ENCODE measurements at regions not wholly inside any gene's neighbourhood (a gene's known extent, or its start where the extent isn't known, plus 50 kb on each side); places are given as distances from the start of the nearest gene placed in this dataset.
A peak's percentile ranks its signal among the peaks of the same experiment; 100 is the strongest.

DNA sequence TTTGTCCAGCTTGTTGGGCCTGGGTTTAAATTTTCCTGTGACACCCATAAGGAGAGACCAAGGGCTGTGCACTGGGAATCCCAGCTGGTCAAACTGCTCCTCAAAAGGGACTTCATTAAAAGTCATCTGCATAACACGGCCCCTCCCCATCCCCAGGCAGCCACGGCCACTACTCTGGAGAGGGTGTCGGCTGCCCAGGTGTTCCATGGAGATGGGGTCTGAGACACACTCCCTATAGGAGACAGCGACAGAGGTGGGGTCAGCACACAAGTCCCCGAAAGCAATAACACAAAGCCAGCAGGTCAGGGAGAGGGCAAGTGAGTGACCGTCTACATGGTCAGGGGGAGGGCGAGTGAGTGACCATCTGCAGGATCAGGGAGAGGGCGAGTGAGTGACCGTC lies 75.6 kb upstream of the BCL11B start:
- no peak for FAIRE-seq
- TF ChIP-seq, protein P1, sequence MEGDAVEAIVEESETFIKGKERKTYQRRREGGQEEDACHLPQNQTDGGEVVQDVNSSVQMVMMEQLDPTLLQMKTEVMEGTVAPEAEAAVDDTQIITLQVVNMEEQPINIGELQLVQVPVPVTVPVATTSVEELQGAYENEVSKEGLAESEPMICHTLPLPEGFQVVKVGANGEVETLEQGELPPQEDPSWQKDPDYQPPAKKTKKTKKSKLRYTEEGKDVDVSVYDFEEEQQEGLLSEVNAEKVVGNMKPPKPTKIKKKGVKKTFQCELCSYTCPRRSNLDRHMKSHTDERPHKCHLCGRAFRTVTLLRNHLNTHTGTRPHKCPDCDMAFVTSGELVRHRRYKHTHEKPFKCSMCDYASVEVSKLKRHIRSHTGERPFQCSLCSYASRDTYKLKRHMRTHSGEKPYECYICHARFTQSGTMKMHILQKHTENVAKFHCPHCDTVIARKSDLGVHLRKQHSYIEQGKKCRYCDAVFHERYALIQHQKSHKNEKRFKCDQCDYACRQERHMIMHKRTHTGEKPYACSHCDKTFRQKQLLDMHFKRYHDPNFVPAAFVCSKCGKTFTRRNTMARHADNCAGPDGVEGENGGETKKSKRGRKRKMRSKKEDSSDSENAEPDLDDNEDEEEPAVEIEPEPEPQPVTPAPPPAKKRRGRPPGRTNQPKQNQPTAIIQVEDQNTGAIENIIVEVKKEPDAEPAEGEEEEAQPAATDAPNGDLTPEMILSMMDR (IDR thresholded peaks at IDR 0.05; ENCODE audit: insufficient read depth, low read length, severe bottlenecking): no peak
- DNase-seq (ENCODE audit: low read depth): no peak
- Histone ChIP-seq H3K36me3 (ENCODE audit: control insufficient read depth, insufficient read depth, low read length) (no peaks in the 10 kb centered on the region), H3K4me3 (ENCODE audit: low read depth, low read length) (no peak overlapping the region), H3K27me3 (ENCODE audit: control insufficient read depth, insufficient read depth, low read length) (peaks cover 2% of the 10 kb centered on the region)

DNA sequence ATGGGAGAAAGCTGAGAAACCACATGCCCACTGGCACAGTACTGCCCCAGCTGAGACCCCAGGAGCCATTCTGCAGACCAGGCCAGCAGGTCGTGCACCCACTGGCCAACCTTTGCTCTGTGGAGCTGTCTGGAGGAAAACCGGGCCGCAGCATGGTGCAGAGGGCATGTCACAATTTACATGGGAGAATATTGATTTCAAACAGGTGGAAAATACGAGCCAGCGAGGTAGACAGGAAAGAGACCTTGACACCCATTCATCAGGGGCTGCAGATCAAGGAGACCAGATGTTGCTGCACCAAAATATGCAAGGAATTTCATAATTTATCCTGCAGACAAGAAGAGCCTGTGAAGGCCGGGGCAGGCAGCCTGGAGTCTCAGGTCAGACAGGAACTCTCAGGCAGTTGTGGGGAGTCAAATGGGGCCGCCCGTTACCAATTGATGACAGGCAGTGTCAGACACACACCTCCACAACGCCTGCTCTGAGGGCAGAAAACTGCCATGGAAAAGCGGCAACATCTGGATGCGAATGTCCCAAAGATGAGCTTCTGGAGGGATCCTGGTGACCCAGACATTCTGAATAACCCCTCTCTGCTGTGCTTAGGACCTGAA lies 74.6 kb upstream of the BCL11B start:
- TF ChIP-seq, protein P1 (IDR thresholded peaks at IDR 0.05; ENCODE audit: insufficient read depth, low read length, severe bottlenecking): no peak
- Histone ChIP-seq H3K27me3 (ENCODE audit: control insufficient read depth, insufficient read depth, low read length) (peaks cover 3% of the 10 kb centered on the region), H3K4me3 (ENCODE audit: low read depth, low read length) (no peak overlapping the region), H3K36me3 (ENCODE audit: control insufficient read depth, insufficient read depth, low read length) (no peaks in the 10 kb centered on the region)
- DNase-seq (ENCODE audit: low read depth) (no peak), FAIRE-seq (no peak)

DNA sequence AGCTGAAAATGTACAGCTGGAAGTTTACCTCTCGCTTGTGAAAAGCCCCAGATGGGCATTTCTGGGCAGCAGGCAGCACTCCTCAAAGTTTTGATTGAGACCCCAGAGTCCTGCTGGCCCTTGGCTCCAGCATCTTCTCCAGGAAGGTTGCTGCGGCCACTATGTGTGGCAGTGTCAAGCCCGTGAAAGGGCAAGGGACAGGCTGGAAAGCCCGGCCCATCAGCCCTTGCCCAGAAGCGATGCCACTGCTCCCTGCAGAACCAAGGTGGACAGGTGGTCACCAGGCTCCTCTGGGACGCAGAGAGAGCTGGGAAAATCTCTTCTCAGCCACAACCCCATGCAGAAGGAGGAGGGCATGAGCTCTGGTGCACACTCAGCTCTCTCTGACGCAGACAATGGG lies 73.5 kb upstream of the BCL11B start:
- Histone ChIP-seq H3K27me3 (ENCODE audit: control insufficient read depth, insufficient read depth, low read length) (peaks cover 4% of the 10 kb centered on the region), H3K36me3 (ENCODE audit: control insufficient read depth, insufficient read depth, low read length) (no peaks in the 10 kb centered on the region), H3K4me3 (ENCODE audit: low read depth, low read length) (no peak overlapping the region)
- TF ChIP-seq, protein P1 (IDR thresholded peaks at IDR 0.05; ENCODE audit: insufficient read depth, low read length, severe bottlenecking): no peak
- FAIRE-seq (no peak), DNase-seq (ENCODE audit: low read depth) (no peak)

DNA sequence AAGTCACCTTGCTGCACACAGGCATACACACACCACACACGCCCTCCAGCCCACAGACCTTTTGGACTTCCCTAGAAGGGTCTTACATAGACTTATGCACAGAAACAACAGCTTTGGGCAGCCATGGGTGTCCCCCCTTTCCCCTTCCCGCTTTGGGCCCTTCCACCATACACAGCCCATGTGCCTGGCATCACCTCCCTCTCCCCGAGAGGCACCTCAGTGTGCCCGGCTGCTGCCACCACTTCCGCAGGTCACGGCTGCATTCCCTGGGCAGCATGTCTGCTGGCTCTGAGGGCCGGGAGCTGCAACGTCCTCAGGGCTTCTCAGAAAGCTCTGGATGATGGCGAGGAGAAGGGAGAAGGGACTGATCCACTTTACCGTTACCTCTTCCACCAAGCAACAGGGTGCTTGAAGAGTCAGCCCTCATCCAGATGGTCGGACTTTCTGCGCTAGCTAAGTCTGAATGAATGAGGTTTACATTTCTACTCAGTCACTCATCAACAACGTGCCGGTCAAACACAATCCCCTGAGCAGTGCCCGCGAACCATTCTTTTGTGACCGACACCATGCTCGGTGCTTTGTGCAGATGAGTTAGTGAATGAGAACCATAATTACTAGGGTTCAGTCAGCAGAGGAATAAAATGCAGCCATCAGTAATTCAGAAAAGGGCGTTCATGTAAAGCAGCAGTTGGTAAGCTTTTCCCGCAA lies 72.2 kb upstream of the BCL11B start:
- TF ChIP-seq, protein P1 (IDR thresholded peaks at IDR 0.05; ENCODE audit: insufficient read depth, low read length, severe bottlenecking): no peak
- Histone ChIP-seq H3K36me3 (ENCODE audit: control insufficient read depth, insufficient read depth, low read length) (no peaks in the 10 kb centered on the region), H3K4me3 (ENCODE audit: low read depth, low read length) (no peak overlapping the region), H3K27me3 (ENCODE audit: control insufficient read depth, insufficient read depth, low read length) (peaks cover 4% of the 10 kb centered on the region)
- DNase-seq (ENCODE audit: low read depth) (no peak), FAIRE-seq (peak; percentile 32)

DNA sequence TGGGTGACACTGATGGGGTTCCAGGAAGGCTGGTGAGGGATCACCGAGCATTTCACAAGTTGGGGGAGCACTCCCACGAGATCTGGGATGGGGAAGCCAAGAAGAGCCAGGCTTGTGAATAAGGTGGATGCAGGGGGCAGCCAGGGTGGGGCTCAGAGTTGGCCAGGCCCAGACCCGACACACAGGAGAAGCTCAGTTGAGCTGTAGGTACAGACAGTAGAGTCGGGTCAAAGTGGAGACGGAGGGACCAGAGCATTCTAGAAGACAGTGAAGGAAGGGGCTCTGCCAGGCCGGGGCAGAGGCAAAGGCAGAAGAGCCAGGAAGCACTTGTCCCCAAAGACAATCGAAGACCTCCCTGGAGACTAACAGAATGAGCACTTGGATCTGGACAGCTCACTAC lies 70.9 kb upstream of the BCL11B start:
- TF ChIP-seq, protein P1 (IDR thresholded peaks at IDR 0.05; ENCODE audit: insufficient read depth, low read length, severe bottlenecking): no peak
- FAIRE-seq: no peak
- Histone ChIP-seq H3K27me3 (ENCODE audit: control insufficient read depth, insufficient read depth, low read length) (peaks cover 4% of the 10 kb centered on the region), H3K36me3 (ENCODE audit: control insufficient read depth, insufficient read depth, low read length) (no peaks in the 10 kb centered on the region), H3K4me3 (ENCODE audit: low read depth, low read length) (no peak overlapping the region)
- DNase-seq (ENCODE audit: low read depth): no peak
